HCT116 (cell line): ENCODE measurements at regions not wholly inside any gene's neighbourhood (a gene's known extent, or its start where the extent isn't known, plus 50 kb on each side); places are given as distances from the start of the nearest gene placed in this dataset.

ENCODE experiments used
- ATAC-seq: fragments of 200-7000 bp; cut with Tn5 transposase; 2 replicates; pipeline ENCODE4 v1.9.1; 2020; ENCODE audit warnings: mild to moderate bottlenecking, moderate library complexity
- BruUV-seq: library from RNA; stranded (reverse); fragments of 400-500 nt; replicated peaks from 2 replicates; lab custom pipeline; 2021; lab: Mats Ljungman, UMichigan
- CTCF ChIA-PET: fragments of 300-600 bp; sonication (Branson Sonifier 250); formaldehyde crosslinking; loops from one replicate; lab custom pipeline; 2021; ENCODE audit warnings: antibody characterized with exemption; lab: Charles Lee
- POLR2A ChIA-PET: fragments of 300-600, 350-600 bp; sonication (Branson Sonifier 250); formaldehyde crosslinking; loops from one replicate; lab custom pipeline; 2021; ENCODE audit warnings: antibody characterized with exemption; lab: Charles Lee
- RAD21 ChIA-PET, 2 experiments: fragments of 300-600 bp; sonication (Branson Sonifier 250); formaldehyde crosslinking; loops; one replicate each; lab custom pipeline; 2023; ENCODE audit warnings: low total read pairs in 2 of 2; ENCODE audit not compliant: uncharacterized antibody in 2 of 2, unreplicated experiment in 2 of 2, low non-redundant PET in 1 of 2; lab: Charles Lee
- DNase-seq: peaks from one replicate; pipeline ENCODE4 v3.0.0-alpha.2; 2010; ENCODE audit warnings: low read depth, low spot score
- H2AFZ ChIP-seq: fragments of 200-600 bp; shearing (Covaris generic), sonication (generic); 2 replicates; pipeline ENCODE4 v1.6.1; 2017; ENCODE audit warnings: low read depth, mixed run types, mixed read lengths, antibody characterized with exemption, low read length; ENCODE audit not compliant: poor library complexity, severe bottlenecking
- H3K27ac ChIP-seq: 2 replicates; pipeline ENCODE4 v1.5.1; 2012; ENCODE audit warnings: low read depth, low read length
- H3K27me3 ChIP-seq: fragments of 200-600 bp; sonication (generic); 2 replicates; pipeline ENCODE4 v1.6.1; 2016; ENCODE audit warnings: mixed run types, low read length, mixed read lengths; ENCODE audit not compliant: insufficient read depth
- H3K36me3 ChIP-seq, 2 experiments: fragments of 200-500 bp in 1 of 2; fragments of 200-600 bp in 1 of 2; sonication (Bioruptor generic) in 1 of 2; sonication (generic) in 1 of 2; 2 replicates each; pipeline versions ENCODE4 v1.5.1 to v1.6.1; 2014 to 2016; ENCODE audit warnings: low read length in 2 of 2, inconsistent platforms in 1 of 2, mixed read lengths in 1 of 2, mixed run types in 1 of 2; ENCODE audit not compliant: insufficient read depth in 2 of 2, control insufficient read depth in 1 of 2
- H3K4me1 ChIP-seq, 2 experiments: fragments of 200-600 bp in 1 of 2; sonication (generic) in 1 of 2; 2 replicates each; pipeline versions ENCODE4 v1.5.1 to v1.6.1; 2012 to 2017; ENCODE audit warnings: low read length in 2 of 2, inconsistent platforms in 1 of 2, mild to moderate bottlenecking in 1 of 2, mixed read lengths in 1 of 2, mixed run types in 1 of 2, moderate library complexity in 1 of 2; ENCODE audit not compliant: insufficient read depth in 2 of 2, control insufficient read depth in 1 of 2
- H3K4me2 ChIP-seq: fragments of 200-600 bp; sonication (generic); 2 replicates; pipeline ENCODE4 v1.6.1; 2017; ENCODE audit warnings: mixed run types, low read length, mixed read lengths
- H3K4me3 ChIP-seq, 2 experiments: fragments of 200-600 bp in 1 of 2; sonication (generic) in 1 of 2; replicated peaks in 1 of 2; 2 replicates each; pipeline ENCODE4 v1.5.1; 2011 to 2016; ENCODE audit warnings: low read length in 2 of 2, control low read depth in 1 of 2, low read depth in 1 of 2, mild to moderate bottlenecking in 1 of 2, mixed read lengths in 1 of 2, mixed run types in 1 of 2
- H3K79me2 ChIP-seq: fragments of 200-600 bp; sonication (generic); 2 replicates; pipeline ENCODE4 v1.6.1; 2017; ENCODE audit warnings: mild to moderate bottlenecking, mixed run types, low read length, moderate library complexity, mixed read lengths; ENCODE audit not compliant: insufficient read depth
- H3K9ac ChIP-seq: fragments of 200-600 bp; sonication (generic); 2 replicates; pipeline ENCODE4 v1.6.1; 2016; ENCODE audit warnings: low read length, mixed read lengths
- H3K9me2 ChIP-seq: fragments of 200-600 bp; sonication (generic), shearing (Covaris generic); 2 replicates; pipeline ENCODE4 v1.6.1; 2017; ENCODE audit warnings: mixed run types, mild to moderate bottlenecking, moderate library complexity; ENCODE audit not compliant: insufficient read depth
- H3K9me3 ChIP-seq, 2 experiments: fragments of 200-500 bp in 1 of 2; fragments of 200-600 bp in 1 of 2; sonication (Bioruptor generic) in 1 of 2; sonication (generic) in 1 of 2; 2 replicates each; pipeline ENCODE4 v1.6.1; 2014 to 2017; ENCODE audit warnings: low read length in 2 of 2, mixed read lengths in 2 of 2, inconsistent platforms in 1 of 2, low read depth in 1 of 2, mild to moderate bottlenecking in 1 of 2, mixed run types in 1 of 2, moderate library complexity in 1 of 2; ENCODE audit not compliant: control insufficient read depth in 1 of 2, insufficient read depth in 1 of 2
- H4K20me1 ChIP-seq: fragments of 200-600 bp; sonication (generic), shearing (Covaris generic); 2 replicates; pipeline ENCODE4 v1.6.1; 2017; ENCODE audit warnings: mixed run types, mild to moderate bottlenecking, moderate library complexity; ENCODE audit not compliant: insufficient read depth
- CEBPB ChIP-seq: IDR thresholded peaks from 2 replicates; pipeline ENCODE4 v1.6.1; 2012; ENCODE audit warnings: low read depth
- FOSL1 ChIP-seq: IDR thresholded peaks from 2 replicates; pipeline ENCODE4 v1.6.1; 2012; ENCODE audit warnings: low read depth
- POLR2AphosphoS5 ChIP-seq: IDR thresholded peaks from 2 replicates; pipeline ENCODE4 v1.6.1; 2011; ENCODE audit warnings: mild to moderate bottlenecking, low read depth, low read length, moderate library complexity
- RAD21 ChIP-seq: IDR thresholded peaks from 2 replicates; pipeline ENCODE4 v1.6.1; 2012; ENCODE audit warnings: low read depth, mild to moderate bottlenecking
- SIN3A ChIP-seq: IDR thresholded peaks from 2 replicates; pipeline ENCODE4 v1.6.1; 2012; ENCODE audit warnings: low read depth
- intact Hi-C: fragments of 100-400 bp; cut with micrococcal nuclease; formaldehyde crosslinking; loops from 2 replicates; pipeline ENCODE4 v1.10.0; 2022
- TF ChIP-seq, protein P1 (sequence below): IDR thresholded peaks from 2 replicates; pipeline ENCODE4 v1.6.1; 2012; ENCODE audit warnings: low read depth

DNA sequence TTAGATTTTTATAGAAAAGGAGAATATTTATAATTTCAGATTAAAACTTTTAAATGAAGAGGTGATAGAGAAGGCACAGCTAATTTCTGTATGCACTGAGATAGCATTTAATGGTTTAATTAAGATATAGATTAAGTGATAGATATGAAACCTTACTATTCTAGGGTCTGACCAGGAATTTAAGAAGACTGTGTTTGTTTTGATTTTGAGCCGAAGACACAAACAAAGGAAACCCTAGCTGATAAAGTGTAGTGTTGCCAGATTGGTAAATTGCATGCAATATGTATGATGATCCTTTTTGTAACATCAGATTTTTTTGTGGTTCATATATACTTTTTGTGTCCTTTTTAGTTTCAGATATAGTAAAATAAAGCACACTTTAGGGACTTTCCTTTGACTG is 141.8 kb downstream of the ZPLD1 start (continued):
- TF ChIP-seq, protein P1, sequence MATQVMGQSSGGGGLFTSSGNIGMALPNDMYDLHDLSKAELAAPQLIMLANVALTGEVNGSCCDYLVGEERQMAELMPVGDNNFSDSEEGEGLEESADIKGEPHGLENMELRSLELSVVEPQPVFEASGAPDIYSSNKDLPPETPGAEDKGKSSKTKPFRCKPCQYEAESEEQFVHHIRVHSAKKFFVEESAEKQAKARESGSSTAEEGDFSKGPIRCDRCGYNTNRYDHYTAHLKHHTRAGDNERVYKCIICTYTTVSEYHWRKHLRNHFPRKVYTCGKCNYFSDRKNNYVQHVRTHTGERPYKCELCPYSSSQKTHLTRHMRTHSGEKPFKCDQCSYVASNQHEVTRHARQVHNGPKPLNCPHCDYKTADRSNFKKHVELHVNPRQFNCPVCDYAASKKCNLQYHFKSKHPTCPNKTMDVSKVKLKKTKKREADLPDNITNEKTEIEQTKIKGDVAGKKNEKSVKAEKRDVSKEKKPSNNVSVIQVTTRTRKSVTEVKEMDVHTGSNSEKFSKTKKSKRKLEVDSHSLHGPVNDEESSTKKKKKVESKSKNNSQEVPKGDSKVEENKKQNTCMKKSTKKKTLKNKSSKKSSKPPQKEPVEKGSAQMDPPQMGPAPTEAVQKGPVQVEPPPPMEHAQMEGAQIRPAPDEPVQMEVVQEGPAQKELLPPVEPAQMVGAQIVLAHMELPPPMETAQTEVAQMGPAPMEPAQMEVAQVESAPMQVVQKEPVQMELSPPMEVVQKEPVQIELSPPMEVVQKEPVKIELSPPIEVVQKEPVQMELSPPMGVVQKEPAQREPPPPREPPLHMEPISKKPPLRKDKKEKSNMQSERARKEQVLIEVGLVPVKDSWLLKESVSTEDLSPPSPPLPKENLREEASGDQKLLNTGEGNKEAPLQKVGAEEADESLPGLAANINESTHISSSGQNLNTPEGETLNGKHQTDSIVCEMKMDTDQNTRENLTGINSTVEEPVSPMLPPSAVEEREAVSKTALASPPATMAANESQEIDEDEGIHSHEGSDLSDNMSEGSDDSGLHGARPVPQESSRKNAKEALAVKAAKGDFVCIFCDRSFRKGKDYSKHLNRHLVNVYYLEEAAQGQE: no peak
- TF ChIP-seq FOSL1 (no peak), CEBPB (no peak), SIN3A (no peak), POLR2AphosphoS5 (no peak)
- TF ChIP-seq, all 23 proteins: peak for 0

DNA sequence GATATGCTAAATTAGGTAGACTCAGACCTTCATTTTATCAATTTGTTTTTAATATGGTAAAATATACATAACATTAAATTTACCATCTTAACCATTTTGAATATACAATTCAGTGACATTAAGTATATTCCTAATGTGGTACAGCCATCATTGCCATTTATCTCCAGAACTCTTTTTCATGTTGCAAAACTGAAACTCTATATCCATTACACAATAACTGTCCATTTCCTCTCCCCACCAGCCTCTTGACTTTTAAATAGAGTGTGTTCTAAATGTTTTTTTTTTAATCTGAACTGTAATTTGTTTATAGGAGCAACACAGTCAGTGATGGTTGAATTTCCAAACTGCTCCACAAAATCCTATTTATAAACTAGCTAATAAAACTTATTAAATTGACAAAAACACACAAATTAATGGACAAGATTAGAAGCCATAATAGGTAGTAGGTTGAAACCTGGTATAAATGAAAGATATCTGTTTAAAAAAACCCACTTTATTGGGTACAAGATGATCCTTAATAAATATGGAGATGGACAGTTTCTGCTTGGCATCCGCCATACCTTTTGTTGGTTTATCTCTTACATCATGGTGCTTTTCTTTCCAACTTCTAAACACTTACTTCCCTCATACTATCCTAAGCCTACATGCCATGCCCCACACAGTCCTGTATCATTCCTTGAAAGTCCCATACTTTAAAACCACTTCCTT is 142.4 kb downstream of the ZPLD1 start:
- no peak for DNase-seq
- POLR2A ChIA-PET: no interaction called here
- no peak overlapping the region for H3K4me2 ChIP-seq
- H3K9me3 ChIP-seq: no peaks in the 10 kb centered on the region
- TF ChIP-seq CEBPB (no peak), RAD21 (no peak)
- TF ChIP-seq, protein P1: no peak
- TF ChIP-seq, all 23 proteins: peak for 0
- no peaks in the 10 kb centered on the region for H3K9me2 ChIP-seq
- ChIA-PET CTCF (interaction anchor here (1.0 kb wide), 1 partner anchor 41 kb away, joined by 3 read pairs; no protein-coding TSS in a partner anchor), RAD21 (no interaction called here)
- no peaks in the 10 kb centered on the region for H3K36me3 ChIP-seq
- no peak for ATAC-seq
- no peaks in the 10 kb centered on the region for H3K27me3 ChIP-seq
- no TSS peak for BruUV-seq
- intact Hi-C loops: no loop called here
- H2AFZ ChIP-seq: no peak overlapping the region
- no peaks in the 10 kb centered on the region for H3K79me2 ChIP-seq
- no peaks in the 10 kb centered on the region for H3K4me1 ChIP-seq
- H4K20me1 ChIP-seq: no peaks in the 10 kb centered on the region
- H3K9ac ChIP-seq: no peak overlapping the region
- no peak overlapping the region for H3K27ac ChIP-seq
- H3K4me3 ChIP-seq: no peak overlapping the region
